NCI-H774 (cell line): ENCODE measurements at regions not wholly inside any gene's neighbourhood (a gene's known extent, or its start where the extent isn't known, plus 50 kb on each side); places are given as distances from the start of the nearest gene placed in this dataset.

Experiments
- DNase-seq: peaks from one replicate; lab custom pipeline; 2025; lab: John Stamatoyannopoulos, UW

GRCh38 chr6:119602215-119603178, 252.9 kb upstream of the MAN1A1 start:
- no peak for DNase-seq

GRCh38 chr6:119598883-119599282, 249.3 kb upstream of the MAN1A1 start:
- DNase-seq, result no peak

- DNase-seq, result no peak
Observed at GRCh38 chr6:119594907-119595306, 245.3 kb upstream of the MAN1A1 start.

- no peak for DNase-seq
Observed at GRCh38 chr6:119591235-119591634, 241.7 kb upstream of the MAN1A1 start.

GRCh38 chr6:119590066-119590465, 240.5 kb upstream of the MAN1A1 start:
- no peak for DNase-seq

- no peak for DNase-seq
Observed at GRCh38 chr6:119587537-119587936, 238.0 kb upstream of the MAN1A1 start.

GRCh38 chr6:119586250-119586882, 236.8 kb upstream of the MAN1A1 start:
- no peak for DNase-seq

GRCh38 chr6:119584088-119584487, 234.5 kb upstream of the MAN1A1 start:
- no peak for DNase-seq

- DNase-seq, result no peak
Observed at GRCh38 chr6:119581220-119581619, 231.7 kb upstream of the MAN1A1 start.

- DNase-seq, result no peak
Observed at GRCh38 chr6:119575721-119576120, 226.2 kb upstream of the MAN1A1 start.

GRCh38 chr6:119568580-119568979, 219.0 kb upstream of the MAN1A1 start:
- no peak for DNase-seq

GRCh38 chr6:119566546-119567260, 217.1 kb upstream of the MAN1A1 start:
- no peak for DNase-seq

- no peak for DNase-seq
Observed at GRCh38 chr6:119565893-119566292, 216.3 kb upstream of the MAN1A1 start.

- no peak for DNase-seq
Observed at GRCh38 chr6:119562168-119562567, 212.6 kb upstream of the MAN1A1 start.

GRCh38 chr6:119559586-119559985, 210.0 kb upstream of the MAN1A1 start:
- DNase-seq, result no peak

- no peak for DNase-seq
Observed at GRCh38 chr6:119557239-119557638, 207.7 kb upstream of the MAN1A1 start.

- no peak for DNase-seq
Observed at GRCh38 chr6:119552021-119552420, 202.5 kb upstream of the MAN1A1 start.

GRCh38 chr6:119547024-119547423, 197.5 kb upstream of the MAN1A1 start:
- no peak for DNase-seq

- no peak for DNase-seq
Observed at GRCh38 chr6:119545245-119545644, 195.7 kb upstream of the MAN1A1 start.

- no peak for DNase-seq
Observed at GRCh38 chr6:119544325-119545175, 195.0 kb upstream of the MAN1A1 start.

GRCh38 chr6:119543332-119543731, 193.8 kb upstream of the MAN1A1 start:
- no peak for DNase-seq

GRCh38 chr6:119542037-119542436, 192.5 kb upstream of the MAN1A1 start:
- DNase-seq, result no peak
